Stimulated activated naive B cell treated with anti-CD40 and anti-IgM and Interleukin-4, amounts not matched to agents 10 μg/mL and 1 μg/mL and 100 μg/mL, for 72 hours (primary cell): ENCODE measurements at regions not wholly inside any gene's neighbourhood (a gene's known extent, or its start where the extent isn't known, plus 50 kb on each side); places are given as distances from the start of the nearest gene placed in this dataset.
"Not testable (repeated sequence)": the region's sequence is repeated elsewhere in the genome, so short reads cannot be mapped to it uniquely, and the experiment has no call there.

ENCODE experiments used
- ATAC-seq, 2 donors: fragments of 150-1000 bp; cut with Tn5 transposase; replicated peaks; 2 replicates each; pipeline ENCODE4 v1.10.0; 2021; ENCODE audit warnings: moderate library complexity in 1 of 2
- DNase-seq: peaks from one replicate; pipeline ENCODE4 v3.0.0; 2021
- H3K27ac Mint-ChIP-seq: one replicate; pipeline ENCODE4 v1.8.0; 2022; ENCODE audit warnings: mild to moderate bottlenecking, mixed read lengths
- H3K27me3 Mint-ChIP-seq, 2 donors: one replicate each; pipeline ENCODE4 v1.8.0; 2022; ENCODE audit warnings: mixed read lengths in 2 of 2
- H3K36me3 Mint-ChIP-seq, 2 donors: one replicate each; pipeline ENCODE4 v1.8.0; 2022; ENCODE audit warnings: mixed read lengths in 2 of 2, mild to moderate bottlenecking in 1 of 2
- H3K4me1 Mint-ChIP-seq, 2 donors: one replicate each; pipeline ENCODE4 v1.8.0; 2022; ENCODE audit warnings: mixed read lengths in 2 of 2, mild to moderate bottlenecking in 1 of 2
- H3K4me3 Mint-ChIP-seq, 2 donors: one replicate each; pipeline ENCODE4 v1.8.0; 2022; ENCODE audit warnings: mild to moderate bottlenecking in 2 of 2, mixed read lengths in 2 of 2, moderate library complexity in 1 of 2
- H3K9me3 Mint-ChIP-seq, 2 donors: one replicate each; pipeline ENCODE4 v1.8.0; 2022; ENCODE audit warnings: mixed read lengths in 2 of 2, mild to moderate bottlenecking in 1 of 2

DNA sequence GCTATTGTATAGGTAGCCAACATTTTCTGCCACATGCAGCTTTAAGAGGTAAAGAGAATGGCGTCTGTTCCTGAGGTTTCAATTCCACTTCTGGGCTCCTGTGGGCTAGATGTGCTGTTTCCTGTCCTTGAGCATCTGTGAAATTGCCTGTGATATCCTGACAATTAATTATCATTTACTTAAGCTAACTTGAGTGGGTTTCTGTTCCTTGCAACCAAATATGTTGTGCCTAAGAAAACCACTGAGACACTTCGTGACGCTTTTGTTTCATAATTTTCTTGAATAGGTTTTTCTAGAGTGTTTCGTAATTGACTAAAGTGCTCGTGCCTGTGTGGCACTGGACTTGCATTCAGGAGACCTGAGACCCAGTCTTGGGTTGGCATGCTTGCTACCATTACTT lies 127.3 kb upstream of the POU3F1 start:
- Mint-ChIP-seq H3K9me3 (no peaks in the 10 kb centered on the region), H3K36me3 (no peaks in the 10 kb centered on the region), H3K27ac (peak overlapping the region; percentile 73), H3K4me3 (peak overlapping the region; percentile 1 to 21), H3K4me1 (peaks cover 18 to 22% of the 10 kb centered on the region in 2 donors), H3K27me3 (peaks cover 0 to 6% of the 10 kb centered on the region in 2 donors)
- peak; percentile 28 to 50 for ATAC-seq
- no peak for DNase-seq

DNA sequence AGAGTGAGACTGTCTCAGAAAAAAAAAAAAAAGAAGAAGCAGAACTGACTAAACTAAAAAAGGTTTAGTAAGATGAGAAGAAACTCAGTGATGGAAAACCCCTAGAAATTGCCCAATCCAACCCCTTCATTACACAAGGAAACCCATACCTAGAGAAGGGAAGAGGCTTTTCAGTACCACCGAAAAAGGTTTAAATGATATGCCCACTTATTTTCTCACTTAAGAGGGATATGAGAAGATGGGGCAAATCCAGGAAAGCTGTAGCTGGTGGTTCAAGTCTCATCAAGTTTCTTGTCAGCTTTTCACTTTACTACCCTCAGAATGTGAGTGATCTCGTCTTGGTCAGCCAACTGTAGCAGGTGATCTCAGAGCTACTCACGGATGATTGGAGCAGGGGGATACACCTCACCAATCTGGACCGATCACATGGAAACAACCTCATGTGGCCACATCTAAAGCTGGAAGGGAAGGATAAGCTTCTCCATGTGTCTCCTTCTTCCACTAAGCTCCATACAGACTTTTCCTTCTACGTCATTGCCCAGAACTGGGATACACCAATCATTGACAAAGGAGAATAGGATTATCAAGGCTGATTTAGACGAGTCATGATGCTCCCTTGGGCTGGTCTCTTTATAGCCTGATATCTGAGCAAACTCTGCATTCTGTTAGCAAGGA lies 126.7 kb upstream of the POU3F1 start:
- peaks cover 0 to 6% of the 10 kb centered on the region in 2 donors for H3K27me3 Mint-ChIP-seq
- DNase-seq (peak; percentile 39), ATAC-seq (peak; percentile 79 to 88)
- H3K4me3 Mint-ChIP-seq, result peak overlapping the region; percentile 1 to 21
- peaks cover 18 to 22% of the 10 kb centered on the region in 2 donors for H3K4me1 Mint-ChIP-seq
- peak overlapping the region; percentile 73 for H3K27ac Mint-ChIP-seq
- no peaks in the 10 kb centered on the region for H3K36me3 Mint-ChIP-seq
- H3K9me3 Mint-ChIP-seq, result no peaks in the 10 kb centered on the region

DNA sequence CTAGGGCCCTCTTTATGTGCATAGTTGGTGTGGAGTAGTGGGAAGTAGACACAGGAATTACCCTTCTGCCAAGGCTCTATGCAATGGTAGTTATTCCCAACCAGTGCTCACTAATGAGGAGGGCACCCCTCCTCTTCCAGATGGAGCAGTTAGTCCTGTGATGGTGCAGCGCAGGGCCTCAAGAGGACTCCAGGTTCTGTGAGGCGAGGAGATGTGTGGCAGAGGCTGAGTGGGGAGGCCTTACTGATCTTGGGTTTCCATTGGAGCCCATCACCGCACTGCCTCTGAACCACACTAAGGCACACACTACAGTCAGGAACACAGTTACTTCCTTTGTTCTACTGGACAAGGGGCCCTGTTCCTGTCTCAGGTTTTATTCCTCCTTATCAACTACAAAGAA lies 122.5 kb upstream of the POU3F1 start:
- peaks cover 12 to 36% of the 10 kb centered on the region in 2 donors for H3K27me3 Mint-ChIP-seq
- H3K4me1 Mint-ChIP-seq, result peaks cover 13 to 18% of the 10 kb centered on the region in 2 donors
- H3K36me3 Mint-ChIP-seq, result no peaks in the 10 kb centered on the region
- ATAC-seq (no peak), DNase-seq (no peak)
- no peak overlapping the region for H3K4me3 Mint-ChIP-seq
- H3K27ac Mint-ChIP-seq, result no peak overlapping the region
- no peaks in the 10 kb centered on the region for H3K9me3 Mint-ChIP-seq

DNA sequence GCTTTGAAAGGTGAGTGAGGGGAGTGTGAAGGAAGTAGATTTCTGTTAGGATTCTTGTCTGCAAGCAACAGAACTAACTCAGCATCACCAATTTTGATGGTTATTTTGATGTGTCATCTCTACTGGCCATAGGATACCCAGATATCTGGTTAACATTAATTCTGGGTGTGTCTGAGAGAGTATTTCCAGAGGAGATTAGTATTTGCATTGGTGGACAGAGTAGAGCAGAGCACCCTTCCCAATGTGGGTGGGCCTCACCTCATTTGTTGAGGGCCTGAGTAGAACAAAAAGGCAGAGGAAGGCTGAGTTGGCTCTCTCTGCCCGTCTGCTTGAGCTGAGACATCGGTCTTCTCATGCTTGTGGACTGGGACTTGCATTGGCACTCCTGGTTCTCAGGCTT lies 121.8 kb upstream of the POU3F1 start:
- Mint-ChIP-seq H3K27me3 (peaks cover 16 to 43% of the 10 kb centered on the region in 2 donors), H3K27ac (no peak overlapping the region), H3K4me1 (peaks cover 6 to 11% of the 10 kb centered on the region in 2 donors), H3K4me3 (no peak overlapping the region), H3K9me3 (no peaks in the 10 kb centered on the region), H3K36me3 (no peaks in the 10 kb centered on the region)
- DNase-seq (no peak), ATAC-seq (no peak)

DNA sequence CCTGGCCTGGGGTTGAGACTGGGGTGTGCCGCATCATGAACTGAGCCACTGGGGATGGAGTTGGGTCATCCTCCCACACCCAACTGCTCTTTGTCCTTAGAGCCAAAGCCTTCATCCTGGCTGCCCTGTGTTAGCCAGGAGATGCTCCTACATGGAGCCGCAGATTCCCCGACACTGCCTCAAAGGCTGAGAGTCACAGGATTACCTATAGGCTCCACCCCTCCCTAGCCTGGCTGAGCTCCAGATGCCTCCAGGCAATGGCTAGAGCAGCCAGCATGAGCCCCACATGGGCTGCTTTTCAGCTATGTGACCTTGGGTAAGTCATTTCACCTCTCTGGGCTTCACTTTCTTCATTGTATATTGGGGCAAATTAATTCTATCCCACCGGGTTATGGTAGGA lies 119.9 kb upstream of the POU3F1 start:
- DNase-seq (no peak), ATAC-seq (no peak)
- Mint-ChIP-seq H3K27ac (no peak overlapping the region), H3K4me1 (peaks cover 3 to 5% of the 10 kb centered on the region in 2 donors), H3K27me3 (peaks cover 16 to 43% of the 10 kb centered on the region in 2 donors), H3K4me3 (no peak overlapping the region), H3K36me3 (no peaks in the 10 kb centered on the region), H3K9me3 (no peaks in the 10 kb centered on the region)

DNA sequence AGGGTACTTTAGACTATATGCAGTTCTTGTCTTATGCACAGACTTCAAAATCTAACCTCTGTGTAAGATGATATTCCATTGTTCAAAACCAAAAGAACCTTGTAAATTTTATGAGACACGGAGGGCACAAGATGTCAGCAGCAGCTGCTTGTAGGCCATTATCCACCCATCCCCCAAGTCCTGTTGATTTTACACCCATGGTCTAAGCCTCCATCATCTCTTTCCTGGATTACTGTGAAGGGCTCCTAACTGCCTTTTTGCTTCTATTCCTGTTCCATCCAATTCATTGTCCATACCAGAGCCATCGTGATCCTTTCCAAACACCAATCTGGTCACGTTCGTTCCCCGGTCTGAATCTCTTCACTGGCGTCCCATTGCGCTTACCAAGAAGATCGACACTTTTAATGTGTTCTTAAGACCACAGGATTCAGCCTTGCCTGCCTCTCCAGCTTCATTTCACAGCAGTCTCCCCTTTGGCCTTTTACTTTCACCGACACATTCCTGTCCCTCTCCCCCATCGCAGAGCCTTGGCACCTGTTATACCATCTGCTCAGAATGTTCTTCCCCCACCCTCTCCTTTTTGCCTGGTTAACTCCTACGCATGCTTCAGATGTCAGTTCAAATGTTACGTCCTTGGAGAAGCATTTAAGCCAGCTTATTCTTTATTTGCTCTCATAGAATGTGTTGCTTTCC lies 107.3 kb upstream of the POU3F1 start:
- Mint-ChIP-seq H3K9me3 (peaks cover 5 to 6% of the 10 kb centered on the region in 2 donors), H3K27me3 (peaks cover 5 to 6% of the 10 kb centered on the region in 2 donors), H3K36me3 (peaks cover 0 to 3% of the 10 kb centered on the region in 2 donors), H3K4me3 (no peak overlapping the region), H3K27ac (no peak overlapping the region), H3K4me1 (peaks cover 26 to 29% of the 10 kb centered on the region in 2 donors)
- ATAC-seq, result no peak
- DNase-seq, result no peak

DNA sequence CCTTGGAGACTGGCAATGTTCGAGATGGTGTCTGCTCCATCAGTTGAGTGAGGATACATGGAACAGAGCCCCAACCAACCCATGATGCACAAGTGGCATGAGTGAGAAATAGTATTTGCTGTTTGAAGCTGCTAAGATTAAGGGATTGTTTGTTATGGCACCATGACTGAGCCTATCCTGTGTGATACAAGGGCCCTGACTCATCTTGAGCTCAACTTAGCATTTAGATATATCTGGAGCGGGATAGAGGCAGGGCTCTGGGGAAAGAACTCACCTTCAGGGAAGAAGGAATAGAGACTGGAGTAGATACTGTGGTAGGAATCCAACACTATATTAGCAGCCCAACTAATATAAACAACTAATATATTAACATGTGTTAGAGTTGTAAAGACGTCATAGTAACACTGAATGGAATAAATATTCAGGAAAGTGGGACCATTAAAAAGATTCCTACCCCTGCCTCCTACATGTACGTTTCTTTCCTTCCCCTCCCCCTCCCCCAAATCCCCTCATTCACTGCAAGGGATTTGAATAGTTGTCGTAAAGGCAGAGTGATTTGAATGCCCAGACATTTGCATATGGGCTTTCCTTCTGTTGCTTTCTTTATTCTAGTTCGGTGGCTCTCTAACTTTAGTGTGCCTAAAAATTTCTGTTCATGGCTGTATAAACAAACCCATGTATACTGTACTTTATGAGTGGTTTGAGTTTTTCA lies 106.6 kb upstream of the POU3F1 start:
- Mint-ChIP-seq H3K9me3 (peaks cover 6 to 7% of the 10 kb centered on the region in 2 donors), H3K36me3 (peaks cover 0 to 3% of the 10 kb centered on the region in 2 donors), H3K27me3 (peaks cover 8 to 10% of the 10 kb centered on the region in 2 donors), H3K4me1 (peaks cover 26 to 29% of the 10 kb centered on the region in 2 donors), H3K27ac (peak overlapping the region; percentile 60), H3K4me3 (no peak overlapping the region)
- DNase-seq (no peak), ATAC-seq (no peak)

DNA sequence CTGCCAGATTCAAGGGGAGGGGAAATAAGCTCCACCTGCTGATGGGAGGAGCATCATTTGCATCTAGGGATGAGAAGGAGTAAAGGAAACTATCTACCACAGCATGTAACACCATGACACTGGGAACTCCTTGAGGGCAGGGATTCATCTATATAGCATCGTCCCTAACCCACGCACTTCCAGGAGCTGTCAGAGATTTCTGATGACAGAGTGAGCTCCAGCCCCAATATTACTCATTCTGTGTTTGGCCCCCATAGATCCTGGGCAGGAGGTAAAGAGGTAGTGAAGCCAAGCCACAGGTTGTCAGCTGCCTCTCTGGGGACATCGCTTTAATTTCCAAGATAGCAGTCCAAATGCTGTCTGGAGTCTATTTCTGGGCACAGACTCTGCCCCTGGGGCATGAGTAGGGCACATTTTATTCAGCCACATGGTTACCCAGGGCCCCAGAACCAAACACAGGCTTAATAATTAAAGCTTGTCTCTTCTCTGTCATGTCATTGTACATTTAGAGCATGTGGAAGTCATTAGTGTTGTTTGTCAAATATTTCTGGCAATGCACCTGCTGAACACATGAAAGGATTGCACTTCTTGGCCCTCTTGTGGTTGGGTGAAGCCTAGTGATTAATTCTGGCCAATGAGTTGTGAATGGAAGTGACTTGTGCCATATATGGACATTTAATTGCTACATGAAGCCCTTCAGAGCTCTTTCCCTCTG lies 105.9 kb upstream of the POU3F1 start:
- Mint-ChIP-seq H3K27me3 (peaks cover 8 to 11% of the 10 kb centered on the region in 2 donors), H3K9me3 (peaks cover 6 to 7% of the 10 kb centered on the region in 2 donors), H3K4me1 (peaks cover 26 to 29% of the 10 kb centered on the region in 2 donors), H3K4me3 (no peak overlapping the region), H3K27ac (peak overlapping the region; percentile 60), H3K36me3 (peaks cover 0 to 3% of the 10 kb centered on the region in 2 donors)
- DNase-seq, result peak; percentile 13
- ATAC-seq, result peak; percentile 70 to 82

DNA sequence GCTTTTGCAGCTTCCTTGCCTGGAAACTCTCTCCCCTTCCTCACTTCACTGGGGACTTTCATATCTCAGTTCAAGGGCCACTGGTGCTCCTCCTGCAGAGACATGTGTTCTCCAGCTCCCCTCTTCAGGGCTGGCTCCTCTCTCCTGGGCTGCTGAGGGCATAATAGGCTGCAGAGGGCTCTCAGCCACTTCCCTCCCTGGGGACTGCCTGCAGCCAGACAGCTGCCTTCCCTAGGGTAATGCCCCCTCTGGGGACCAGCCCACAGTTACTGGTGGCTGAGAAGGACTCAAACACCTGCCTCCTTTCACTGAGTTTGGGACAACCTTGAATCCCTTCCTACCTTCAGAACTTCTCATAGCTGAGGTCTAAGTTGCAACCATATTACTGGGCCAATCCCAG lies 104.8 kb upstream of the POU3F1 start:
- H3K9me3 Mint-ChIP-seq, result peaks cover 6 to 7% of the 10 kb centered on the region in 2 donors
- H3K27me3 Mint-ChIP-seq, result peaks cover 8 to 11% of the 10 kb centered on the region in 2 donors
- peaks cover 26 to 29% of the 10 kb centered on the region in 2 donors for H3K4me1 Mint-ChIP-seq
- H3K27ac Mint-ChIP-seq, result no peak overlapping the region
- DNase-seq (peak; percentile 19), ATAC-seq (peak; percentile 58 to 63)
- H3K4me3 Mint-ChIP-seq, result no peak overlapping the region
- peaks cover 0 to 3% of the 10 kb centered on the region in 2 donors for H3K36me3 Mint-ChIP-seq

DNA sequence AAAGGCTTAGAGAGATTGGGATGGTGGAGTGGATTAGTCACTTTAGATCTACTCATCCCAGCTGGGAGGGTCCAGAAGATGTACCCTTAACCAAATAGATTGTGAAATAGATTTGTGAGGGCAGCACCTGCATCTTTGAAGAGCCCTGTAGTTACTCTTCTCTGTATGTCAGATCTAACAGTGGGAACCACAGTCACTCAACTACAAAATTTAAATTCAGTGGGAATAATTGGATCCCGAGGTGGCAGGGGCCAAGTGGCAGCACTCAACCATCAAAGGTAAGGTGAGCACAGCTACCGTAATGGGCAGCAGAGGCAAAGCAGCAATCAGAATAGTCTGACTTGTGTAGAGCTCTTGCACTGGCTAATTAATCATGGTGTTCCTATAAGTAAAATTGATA lies 99.5 kb upstream of the POU3F1 start:
- H3K27me3 Mint-ChIP-seq, result peaks cover 23 to 31% of the 10 kb centered on the region in 2 donors
- peaks cover 10 to 11% of the 10 kb centered on the region in 2 donors for H3K9me3 Mint-ChIP-seq
- not testable (repeated sequence) for H3K27ac Mint-ChIP-seq, H3K4me1 Mint-ChIP-seq, H3K4me3 Mint-ChIP-seq, DNase-seq, H3K36me3 Mint-ChIP-seq, ATAC-seq

DNA sequence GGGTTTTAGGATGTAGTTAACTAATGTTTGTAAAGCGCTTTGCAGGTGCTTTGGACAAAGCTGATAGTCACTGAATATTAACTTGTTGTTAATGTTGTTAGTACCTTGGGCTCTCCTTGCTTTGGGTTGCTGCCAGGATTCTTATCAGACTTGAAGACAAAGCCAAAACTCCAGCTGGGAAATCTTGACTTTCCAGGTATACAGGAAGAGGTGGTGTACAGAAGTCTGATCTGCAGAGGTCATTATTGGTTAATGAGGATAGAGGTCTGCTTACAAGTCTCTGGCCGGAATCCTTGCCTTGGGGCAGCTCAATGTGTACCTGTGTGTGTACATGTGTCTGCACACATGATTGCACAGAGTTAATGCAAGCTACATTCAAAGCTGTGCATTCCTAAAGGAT lies 96.0 kb upstream of the POU3F1 start:
- no peak for ATAC-seq
- H3K36me3 Mint-ChIP-seq, result peaks cover 0 to 5% of the 10 kb centered on the region in 2 donors
- no peak overlapping the region for H3K27ac Mint-ChIP-seq
- no peak overlapping the region for H3K4me3 Mint-ChIP-seq
- DNase-seq, result no peak
- H3K4me1 Mint-ChIP-seq, result peaks cover 5 to 9% of the 10 kb centered on the region in 2 donors
- peaks cover 38 to 53% of the 10 kb centered on the region in 2 donors for H3K27me3 Mint-ChIP-seq
- H3K9me3 Mint-ChIP-seq, result peaks cover 9 to 11% of the 10 kb centered on the region in 2 donors

DNA sequence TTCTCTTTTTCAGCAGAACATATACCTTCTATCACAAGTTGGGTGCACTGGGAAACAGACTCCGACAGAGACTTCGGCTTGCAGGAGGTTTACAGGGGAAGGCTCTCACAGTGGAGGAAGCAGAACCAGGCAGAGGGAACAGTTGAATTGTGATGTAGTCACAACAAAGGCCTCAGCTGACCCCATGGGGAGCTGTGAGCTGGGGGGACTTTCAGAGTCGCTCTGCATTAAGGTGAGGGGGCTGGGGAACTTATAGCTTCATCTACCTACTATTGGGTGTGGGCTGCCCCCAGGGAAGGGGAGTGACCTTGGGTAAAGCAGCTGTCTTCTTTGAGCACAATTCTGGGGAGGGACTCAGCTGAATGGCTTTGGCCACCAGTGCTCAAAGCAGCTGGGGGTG lies 94.9 kb upstream of the POU3F1 start:
- ATAC-seq, result no peak
- no peak overlapping the region for H3K27ac Mint-ChIP-seq
- peaks cover 9 to 11% of the 10 kb centered on the region in 2 donors for H3K9me3 Mint-ChIP-seq
- peaks cover 5 to 9% of the 10 kb centered on the region in 2 donors for H3K4me1 Mint-ChIP-seq
- no peak overlapping the region for H3K4me3 Mint-ChIP-seq
- peaks cover 47 to 63% of the 10 kb centered on the region in 2 donors for H3K27me3 Mint-ChIP-seq
- no peak for DNase-seq
- peaks cover 0 to 5% of the 10 kb centered on the region in 2 donors for H3K36me3 Mint-ChIP-seq

DNA sequence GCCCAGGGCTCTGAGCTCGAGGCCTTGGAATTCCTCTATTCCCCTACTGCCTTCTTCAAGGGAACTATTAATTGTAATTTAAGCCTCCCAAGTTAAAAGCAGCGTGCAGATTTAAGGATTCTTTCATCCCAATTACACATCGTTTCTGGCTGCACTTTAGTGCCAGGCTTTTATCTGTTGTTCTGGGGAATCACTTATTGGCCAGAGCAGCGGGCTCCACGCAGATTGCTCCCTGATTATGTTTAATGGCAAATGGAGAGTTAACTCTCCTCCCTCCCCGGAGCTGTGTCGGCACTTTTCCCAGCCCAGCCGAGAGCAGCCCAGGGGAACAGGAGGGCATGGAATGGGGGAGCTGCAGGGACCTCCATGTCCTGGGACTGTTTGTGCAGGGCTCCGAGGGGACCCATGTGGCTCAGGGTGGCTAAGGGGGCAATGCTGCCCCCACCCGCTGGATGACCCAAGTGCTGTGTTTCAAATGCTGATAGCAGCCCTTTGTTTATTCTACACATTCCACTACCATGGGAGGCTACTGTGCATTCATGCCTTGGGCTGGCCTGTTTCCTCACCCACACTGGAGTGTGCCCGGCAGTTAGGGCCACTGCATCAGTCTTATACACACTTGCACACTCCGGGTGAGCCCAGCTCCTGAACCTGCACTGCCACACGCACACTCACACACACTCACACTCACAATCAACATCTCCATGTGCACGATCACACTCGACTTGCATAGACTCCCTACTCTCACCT lies 93.3 kb upstream of the POU3F1 start:
- Mint-ChIP-seq H3K4me1 (peaks cover 5 to 10% of the 10 kb centered on the region in 2 donors), H3K27me3 (peaks cover 58 to 79% of the 10 kb centered on the region in 2 donors), H3K27ac (no peak overlapping the region), H3K9me3 (no peaks in the 10 kb centered on the region), H3K4me3 (no peak overlapping the region), H3K36me3 (no peaks in the 10 kb centered on the region)
- no peak for DNase-seq
- ATAC-seq, result no peak
